Neural crest cell (in vitro differentiated cells): ENCODE measurements at regions not wholly inside any gene's neighbourhood (a gene's known extent, or its start where the extent isn't known, plus 50 kb on each side); places are given as distances from the start of the nearest gene placed in this dataset.

Source experiments
- DNase-seq: peaks from one replicate; pipeline ENCODE4 v3.0.0; 2021; ENCODE audit warnings: low read depth, mixed read lengths, low spot score
- H3K27ac Mint-ChIP-seq: one replicate; pipeline ENCODE4 v1.8.0; 2021; ENCODE audit warnings: mild to moderate bottlenecking, mixed read lengths; ENCODE audit not compliant: unreplicated experiment
- H3K27me3 Mint-ChIP-seq: 2 replicates; pipeline ENCODE4 v1.8.0; 2021; ENCODE audit warnings: low read depth, mild to moderate bottlenecking, mixed read lengths
- H3K36me3 Mint-ChIP-seq: 2 replicates; pipeline ENCODE4 v1.8.0; 2021; ENCODE audit warnings: low read depth, mild to moderate bottlenecking, mixed read lengths
- H3K4me1 Mint-ChIP-seq: 2 replicates; pipeline ENCODE4 v1.8.0; 2021; ENCODE audit warnings: mixed read lengths
- H3K4me3 Mint-ChIP-seq: one replicate; pipeline ENCODE4 v1.8.0; 2021; ENCODE audit warnings: mild to moderate bottlenecking, mixed read lengths
- H3K9me3 Mint-ChIP-seq: 2 replicates; pipeline ENCODE4 v1.8.0; 2021; ENCODE audit warnings: mixed read lengths
- TF ChIP-seq, protein P1 (sequence below): fragments of 200-600 bp; sonication (generic); conservative IDR thresholded peaks from 2 replicates; pipeline ENCODE4 v1.5.0; 2021; ENCODE audit warnings: antibody characterized with exemption, mild to moderate bottlenecking

DNA sequence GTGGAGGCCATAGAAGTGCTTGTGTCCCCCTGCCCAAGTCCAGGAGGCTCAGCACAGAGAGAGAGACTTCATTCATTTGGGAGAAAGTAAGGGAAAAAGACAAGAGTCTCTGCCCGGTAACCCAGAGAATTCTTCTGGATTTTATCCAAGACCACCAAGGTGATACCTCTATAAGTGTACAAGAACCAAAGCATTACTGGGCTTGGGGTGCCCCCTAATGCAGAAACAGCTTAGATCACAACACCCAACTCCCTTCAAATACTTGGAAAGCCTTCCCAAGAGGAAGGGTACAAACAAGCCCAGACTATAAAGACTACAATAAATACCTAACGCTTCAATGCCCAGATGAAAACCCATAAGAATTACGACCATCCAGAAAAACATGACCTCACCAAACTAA lies 119.7 kb upstream of the PDE3A start:
- H3K36me3 Mint-ChIP-seq = peaks cover 5% of the 10 kb centered on the region
- no peak overlapping the region for H3K27ac Mint-ChIP-seq
- no peak overlapping the region for H3K4me3 Mint-ChIP-seq
- TF ChIP-seq, protein P1, sequence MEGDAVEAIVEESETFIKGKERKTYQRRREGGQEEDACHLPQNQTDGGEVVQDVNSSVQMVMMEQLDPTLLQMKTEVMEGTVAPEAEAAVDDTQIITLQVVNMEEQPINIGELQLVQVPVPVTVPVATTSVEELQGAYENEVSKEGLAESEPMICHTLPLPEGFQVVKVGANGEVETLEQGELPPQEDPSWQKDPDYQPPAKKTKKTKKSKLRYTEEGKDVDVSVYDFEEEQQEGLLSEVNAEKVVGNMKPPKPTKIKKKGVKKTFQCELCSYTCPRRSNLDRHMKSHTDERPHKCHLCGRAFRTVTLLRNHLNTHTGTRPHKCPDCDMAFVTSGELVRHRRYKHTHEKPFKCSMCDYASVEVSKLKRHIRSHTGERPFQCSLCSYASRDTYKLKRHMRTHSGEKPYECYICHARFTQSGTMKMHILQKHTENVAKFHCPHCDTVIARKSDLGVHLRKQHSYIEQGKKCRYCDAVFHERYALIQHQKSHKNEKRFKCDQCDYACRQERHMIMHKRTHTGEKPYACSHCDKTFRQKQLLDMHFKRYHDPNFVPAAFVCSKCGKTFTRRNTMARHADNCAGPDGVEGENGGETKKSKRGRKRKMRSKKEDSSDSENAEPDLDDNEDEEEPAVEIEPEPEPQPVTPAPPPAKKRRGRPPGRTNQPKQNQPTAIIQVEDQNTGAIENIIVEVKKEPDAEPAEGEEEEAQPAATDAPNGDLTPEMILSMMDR = no peak
- DNase-seq = no peak
- H3K4me1 Mint-ChIP-seq = no peaks in the 10 kb centered on the region
- peaks cover 11% of the 10 kb centered on the region for H3K9me3 Mint-ChIP-seq
- H3K27me3 Mint-ChIP-seq = no peaks in the 10 kb centered on the region

DNA sequence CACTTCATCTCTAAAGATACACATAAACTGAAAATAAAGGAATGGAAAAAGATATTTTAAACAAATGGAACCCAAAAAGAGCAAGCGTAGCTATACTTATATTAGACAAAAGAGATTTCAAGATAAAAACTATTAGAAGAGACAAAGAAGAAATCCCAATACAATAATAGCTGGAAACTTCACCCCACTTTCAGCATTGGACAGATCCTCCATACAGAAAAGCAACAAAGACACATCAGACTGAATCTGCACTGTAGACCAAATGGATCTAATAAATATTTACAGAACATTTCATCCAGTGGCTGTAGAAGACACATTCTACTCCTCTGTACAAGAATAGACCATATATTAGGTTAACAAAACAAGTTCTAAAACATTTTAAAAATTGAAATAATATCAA lies 117.6 kb upstream of the PDE3A start:
- Mint-ChIP-seq H3K27ac (no peak overlapping the region), H3K36me3 (peaks cover 5% of the 10 kb centered on the region), H3K27me3 (no peaks in the 10 kb centered on the region), H3K4me1 (no peaks in the 10 kb centered on the region), H3K9me3 (peaks cover 11% of the 10 kb centered on the region), H3K4me3 (no peak overlapping the region)
- TF ChIP-seq, protein P1 = no peak
- no peak for DNase-seq

DNA sequence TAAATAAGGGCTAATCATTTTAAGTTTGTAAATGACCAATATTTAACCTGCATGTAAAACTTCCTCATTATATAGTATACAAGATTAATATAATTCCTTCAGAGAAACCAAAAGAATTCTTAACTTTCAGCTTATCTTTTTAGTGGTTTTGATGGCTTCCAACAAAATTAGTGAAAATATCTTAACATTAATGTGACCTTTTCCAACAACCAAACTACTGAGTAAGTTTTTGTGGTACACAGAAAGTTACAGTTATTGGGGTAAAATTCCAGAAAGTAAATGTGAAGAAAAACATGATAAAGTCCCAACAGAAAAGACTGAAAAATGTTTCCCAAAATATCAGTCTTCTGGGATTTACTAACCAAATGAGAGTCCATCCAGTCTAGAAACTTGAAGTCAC lies 111.0 kb upstream of the PDE3A start:
- no peaks in the 10 kb centered on the region for H3K27me3 Mint-ChIP-seq
- DNase-seq = no peak
- H3K27ac Mint-ChIP-seq = no peak overlapping the region
- no peak overlapping the region for H3K4me3 Mint-ChIP-seq
- no peaks in the 10 kb centered on the region for H3K36me3 Mint-ChIP-seq
- peaks cover 6% of the 10 kb centered on the region for H3K4me1 Mint-ChIP-seq
- H3K9me3 Mint-ChIP-seq = peaks cover 4% of the 10 kb centered on the region
- TF ChIP-seq, protein P1 = no peak

DNA sequence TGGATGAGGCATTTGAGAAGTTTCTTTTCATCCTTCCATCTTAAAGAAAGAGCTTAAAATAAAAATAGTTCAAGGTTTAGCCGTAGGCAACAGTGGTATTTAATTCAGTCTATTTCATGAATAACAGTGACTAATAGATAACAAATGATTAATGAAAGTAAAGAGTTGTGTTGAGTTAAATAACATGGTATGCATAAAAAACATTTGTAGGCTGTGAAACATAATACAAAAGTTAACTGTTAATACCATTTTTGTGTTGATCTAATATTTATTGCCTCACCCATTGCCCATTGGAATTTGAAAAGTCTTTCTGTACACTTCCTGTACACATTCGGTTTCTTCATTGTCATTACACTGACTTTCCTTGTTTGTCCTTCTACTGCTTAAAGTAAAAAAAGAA lies 108.6 kb upstream of the PDE3A start:
- Mint-ChIP-seq H3K4me3 (no peak overlapping the region), H3K9me3 (peaks cover 4% of the 10 kb centered on the region), H3K27me3 (no peaks in the 10 kb centered on the region), H3K27ac (no peak overlapping the region), H3K4me1 (peaks cover 20% of the 10 kb centered on the region), H3K36me3 (no peaks in the 10 kb centered on the region)
- TF ChIP-seq, protein P1 = no peak
- DNase-seq = no peak

DNA sequence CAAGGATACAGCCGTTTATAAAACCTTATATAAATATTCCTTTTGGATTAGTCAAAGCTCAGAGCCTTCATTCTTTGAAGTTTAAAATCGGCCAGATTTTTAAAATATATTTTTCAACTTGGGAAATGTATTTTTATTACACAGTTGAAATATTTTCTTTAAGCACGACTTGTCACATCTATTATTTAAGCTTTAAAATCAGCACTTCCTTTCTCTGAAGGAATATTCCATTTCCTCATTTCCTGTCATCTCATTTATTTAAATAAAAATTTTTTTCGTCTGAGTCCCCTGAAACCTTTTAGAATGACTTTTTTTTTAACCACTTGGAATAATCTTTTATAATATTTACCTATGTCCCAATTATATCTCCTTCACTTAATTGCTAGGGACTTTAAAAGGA lies 107.5 kb upstream of the PDE3A start:
- no peaks in the 10 kb centered on the region for H3K27me3 Mint-ChIP-seq
- H3K36me3 Mint-ChIP-seq = no peaks in the 10 kb centered on the region
- TF ChIP-seq, protein P1 = no peak
- H3K27ac Mint-ChIP-seq = no peak overlapping the region
- peaks cover 8% of the 10 kb centered on the region for H3K9me3 Mint-ChIP-seq
- no peak overlapping the region for H3K4me3 Mint-ChIP-seq
- no peak for DNase-seq
- peaks cover 22% of the 10 kb centered on the region for H3K4me1 Mint-ChIP-seq

DNA sequence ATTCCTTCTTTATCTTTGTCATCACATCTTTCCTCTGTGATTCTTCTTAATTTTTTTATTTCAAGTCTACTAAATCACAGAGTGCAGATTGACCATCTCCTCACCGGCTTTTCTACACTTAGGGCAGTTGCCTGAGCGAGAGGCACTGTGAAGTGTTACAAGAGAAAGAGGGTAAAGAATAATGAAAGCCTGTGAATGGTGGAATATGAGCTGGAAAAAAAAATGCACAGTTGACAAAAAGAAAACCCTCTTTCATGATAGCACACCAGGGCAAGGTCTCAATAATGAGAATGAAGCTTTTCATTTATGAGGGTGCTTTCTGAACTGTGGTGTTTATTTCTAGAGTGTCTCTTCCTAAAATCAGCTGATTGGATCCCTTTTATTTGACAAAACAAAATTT lies 106.2 kb upstream of the PDE3A start:
- Mint-ChIP-seq H3K27ac (peak overlapping the region; percentile 80), H3K4me1 (peaks cover 22% of the 10 kb centered on the region), H3K9me3 (peaks cover 8% of the 10 kb centered on the region), H3K36me3 (no peaks in the 10 kb centered on the region), H3K27me3 (no peaks in the 10 kb centered on the region), H3K4me3 (peak overlapping the region; percentile 1)
- DNase-seq = no peak
- TF ChIP-seq, protein P1 = no peak
